ENCODE measurements at regions not wholly inside any gene's neighbourhood (a gene's known extent, or its start where the extent isn't known, plus 50 kb on each side); places are given as distances from the start of the nearest gene placed in this dataset.

GRCh38 chr1:114336360-114336759 is 174.6 kb downstream of the TRIM33 start:
- TF ChIP-seq CTCF (IDR thresholded peaks at IDR 0.05) (no peak), POLR2A (IDR thresholded peaks at IDR 0.05) (no peak)

All from adrenal gland (tissue), 5 donors.